ENCODE measurements at regions not wholly inside any gene's neighbourhood (a gene's known extent, or its start where the extent isn't known, plus 50 kb on each side); places are given as distances from the start of the nearest gene placed in this dataset.

DNA sequence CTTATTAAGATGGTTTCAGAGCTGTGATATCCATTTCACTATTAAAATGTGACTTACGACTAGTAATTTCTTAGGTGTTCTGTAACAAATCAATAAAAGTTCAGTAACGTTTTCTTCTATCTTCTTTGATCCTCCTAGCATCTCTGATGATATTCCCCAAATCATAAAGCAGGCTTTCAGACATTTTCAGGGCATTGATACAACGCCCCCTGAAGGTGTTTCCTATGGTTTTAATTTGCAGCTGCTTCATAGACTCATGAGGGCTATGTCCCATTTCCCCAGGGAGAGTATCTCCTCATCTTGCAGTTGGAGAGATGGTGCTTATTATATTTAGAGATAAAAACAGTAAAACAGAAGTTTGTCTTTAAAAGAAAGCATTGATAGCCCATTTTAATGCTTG is 246.8 kb upstream of the CNTN3 start:
- TF ChIP-seq, protein P1, sequence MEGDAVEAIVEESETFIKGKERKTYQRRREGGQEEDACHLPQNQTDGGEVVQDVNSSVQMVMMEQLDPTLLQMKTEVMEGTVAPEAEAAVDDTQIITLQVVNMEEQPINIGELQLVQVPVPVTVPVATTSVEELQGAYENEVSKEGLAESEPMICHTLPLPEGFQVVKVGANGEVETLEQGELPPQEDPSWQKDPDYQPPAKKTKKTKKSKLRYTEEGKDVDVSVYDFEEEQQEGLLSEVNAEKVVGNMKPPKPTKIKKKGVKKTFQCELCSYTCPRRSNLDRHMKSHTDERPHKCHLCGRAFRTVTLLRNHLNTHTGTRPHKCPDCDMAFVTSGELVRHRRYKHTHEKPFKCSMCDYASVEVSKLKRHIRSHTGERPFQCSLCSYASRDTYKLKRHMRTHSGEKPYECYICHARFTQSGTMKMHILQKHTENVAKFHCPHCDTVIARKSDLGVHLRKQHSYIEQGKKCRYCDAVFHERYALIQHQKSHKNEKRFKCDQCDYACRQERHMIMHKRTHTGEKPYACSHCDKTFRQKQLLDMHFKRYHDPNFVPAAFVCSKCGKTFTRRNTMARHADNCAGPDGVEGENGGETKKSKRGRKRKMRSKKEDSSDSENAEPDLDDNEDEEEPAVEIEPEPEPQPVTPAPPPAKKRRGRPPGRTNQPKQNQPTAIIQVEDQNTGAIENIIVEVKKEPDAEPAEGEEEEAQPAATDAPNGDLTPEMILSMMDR (IDR thresholded peaks at IDR 0.05) = no peak
- TF ChIP-seq POLR2A (IDR thresholded peaks at IDR 0.05) = no peak
